SK-N-SH treated with all-trans-retinoic acid at 6 μM for 48 hours (cell line): ENCODE measurements at regions not wholly inside any gene's neighbourhood (a gene's known extent, or its start where the extent isn't known, plus 50 kb on each side); places are given as distances from the start of the nearest gene placed in this dataset.

Experiments
- ATAC-seq: fragments of 200-7000 bp; cut with Tn5 transposase; 3 replicates; pipeline ENCODE4 v1.9.1; 2020; ENCODE audit warnings: mild to moderate bottlenecking, moderate library complexity
- BACH2 ChIP-seq: fragments of 250-450 bp; sonication (Bioruptor Pico); IDR thresholded peaks from 2 replicates; pipeline ENCODE4 v1.9.0; 2021; ENCODE audit warnings: mild to moderate bottlenecking, borderline replicate concordance
- CSDC2 ChIP-seq: fragments of 250-450 bp; sonication (Bioruptor Pico); IDR thresholded peaks from 2 replicates; pipeline ENCODE4 v1.5.0; 2020; ENCODE audit warnings: mild to moderate bottlenecking, moderate library complexity
- ESRRG ChIP-seq: fragments of 250-450 bp; sonication (Bioruptor Pico); IDR thresholded peaks from 2 replicates; pipeline ENCODE4 v1.6.1; 2021; ENCODE audit warnings: mild to moderate bottlenecking
- GLIS3 ChIP-seq: fragments of 250-450 bp; sonication (Bioruptor Pico); IDR thresholded peaks from 2 replicates; pipeline ENCODE4 v1.5.0; 2020; ENCODE audit warnings: mild to moderate bottlenecking, moderate library complexity
- PPARA ChIP-seq: fragments of 250-450 bp; sonication (Bioruptor Pico); IDR thresholded peaks from 2 replicates; pipeline ENCODE4 v1.5.0; 2020; ENCODE audit warnings: mild to moderate bottlenecking, borderline replicate concordance
- TCF4 ChIP-seq: fragments of 250-450 bp; sonication (Bioruptor Pico); IDR thresholded peaks from 2 replicates; pipeline ENCODE4 v1.8.0; 2021; ENCODE audit warnings: mild to moderate bottlenecking, moderate library complexity, borderline replicate concordance
- TOX ChIP-seq: fragments of 250-450 bp; sonication (Bioruptor Pico); IDR thresholded peaks from 2 replicates; pipeline ENCODE4 v1.8.0; 2021; ENCODE audit warnings: mild to moderate bottlenecking, moderate library complexity, borderline replicate concordance
- ZC3H10 ChIP-seq: fragments of 250-450 bp; sonication (Bioruptor Pico); IDR thresholded peaks from 2 replicates; pipeline ENCODE4 v1.5.1; 2021; ENCODE audit warnings: mild to moderate bottlenecking, moderate library complexity
- ZFP3 ChIP-seq: fragments of 250-450 bp; sonication (Bioruptor Pico); IDR thresholded peaks from 2 replicates; pipeline ENCODE4 v1.5.0; 2020; ENCODE audit warnings: mild to moderate bottlenecking, moderate library complexity
- ZFP30 ChIP-seq: fragments of 450-650 bp; formaldehyde crosslinking; IDR thresholded peaks from 2 replicates; pipeline ENCODE4 v1.5.0; 2022; ENCODE audit warnings: mild to moderate bottlenecking, moderate library complexity
- ZNF565 ChIP-seq: fragments of 450-650 bp; formaldehyde crosslinking; conservative IDR thresholded peaks from 2 replicates; pipeline ENCODE4 v1.5.0; 2020; ENCODE audit warnings: low read depth, mild to moderate bottlenecking, moderate library complexity
- ZNF70 ChIP-seq: fragments of 450-650 bp; formaldehyde crosslinking; IDR thresholded peaks from 2 replicates; pipeline ENCODE4 v1.5.0; 2020; ENCODE audit warnings: mild to moderate bottlenecking, moderate library complexity
- ZNF8 ChIP-seq: fragments of 450-650 bp; formaldehyde crosslinking; IDR thresholded peaks from 2 replicates; pipeline ENCODE4 v1.5.0; 2020; ENCODE audit warnings: mild to moderate bottlenecking, moderate library complexity
- TF ChIP-seq, protein P1 (sequence below): fragments of 250-450 bp; sonication (Bioruptor Pico); IDR thresholded peaks from 2 replicates; pipeline ENCODE4 v1.8.0; 2021; ENCODE audit warnings: low read depth, mild to moderate bottlenecking, moderate library complexity, borderline replicate concordance
- TF ChIP-seq, protein P2 (sequence below): fragments of 250-450 bp; sonication (Bioruptor Pico); IDR thresholded peaks from 2 replicates; pipeline ENCODE4 v1.5.0; 2020; ENCODE audit warnings: mild to moderate bottlenecking, moderate library complexity
- TF ChIP-seq, protein P3 (sequence below): fragments of 250-450 bp; sonication (Bioruptor Pico); IDR thresholded peaks from 2 replicates; pipeline ENCODE4 v1.5.1; 2021; ENCODE audit warnings: mild to moderate bottlenecking, moderate library complexity
- TF ChIP-seq, protein P4 (sequence below): fragments of 250-450 bp; sonication (Bioruptor Pico); IDR thresholded peaks from 2 replicates; pipeline ENCODE4 v1.8.0; 2020; ENCODE audit warnings: mild to moderate bottlenecking, moderate library complexity, borderline replicate concordance

DNA sequence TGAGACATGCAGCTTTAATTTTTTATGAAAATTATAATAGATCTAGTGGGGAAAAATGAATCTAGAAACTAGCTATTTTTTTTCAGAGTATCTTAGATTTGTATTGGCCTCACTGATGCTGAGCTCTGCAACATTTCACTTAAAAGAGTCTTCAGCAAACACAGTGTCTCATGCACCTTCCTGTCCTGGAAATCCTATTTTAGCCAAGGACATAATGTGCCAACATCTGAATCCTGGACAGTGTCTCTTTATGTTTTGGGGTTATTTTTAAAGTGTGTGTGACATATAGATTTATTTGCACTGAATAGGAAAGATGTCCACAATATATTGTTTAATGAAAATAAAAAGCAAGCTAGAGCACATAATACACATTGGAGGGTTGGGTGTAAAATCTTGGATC, 199.1 kb upstream of the FMN2 start:
- ATAC-seq, result peak; percentile 67
- peak; percentile 44; the same call in 1 of the 2 replicates for TF ChIP-seq TOX (CRISPR knock-in tag)
- TF ChIP-seq, protein P1, sequence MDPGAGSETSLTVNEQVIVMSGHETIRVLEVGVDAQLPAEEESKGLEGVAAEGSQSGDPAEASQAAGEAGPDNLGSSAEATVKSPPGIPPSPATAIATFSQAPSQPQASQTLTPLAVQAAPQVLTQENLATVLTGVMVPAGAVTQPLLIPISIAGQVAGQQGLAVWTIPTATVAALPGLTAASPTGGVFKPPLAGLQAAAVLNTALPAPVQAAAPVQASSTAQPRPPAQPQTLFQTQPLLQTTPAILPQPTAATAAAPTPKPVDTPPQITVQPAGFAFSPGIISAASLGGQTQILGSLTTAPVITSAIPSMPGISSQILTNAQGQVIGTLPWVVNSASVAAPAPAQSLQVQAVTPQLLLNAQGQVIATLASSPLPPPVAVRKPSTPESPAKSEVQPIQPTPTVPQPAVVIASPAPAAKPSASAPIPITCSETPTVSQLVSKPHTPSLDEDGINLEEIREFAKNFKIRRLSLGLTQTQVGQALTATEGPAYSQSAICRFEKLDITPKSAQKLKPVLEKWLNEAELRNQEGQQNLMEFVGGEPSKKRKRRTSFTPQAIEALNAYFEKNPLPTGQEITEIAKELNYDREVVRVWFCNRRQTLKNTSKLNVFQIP (CRISPR knock-in tag), result no peak

DNA sequence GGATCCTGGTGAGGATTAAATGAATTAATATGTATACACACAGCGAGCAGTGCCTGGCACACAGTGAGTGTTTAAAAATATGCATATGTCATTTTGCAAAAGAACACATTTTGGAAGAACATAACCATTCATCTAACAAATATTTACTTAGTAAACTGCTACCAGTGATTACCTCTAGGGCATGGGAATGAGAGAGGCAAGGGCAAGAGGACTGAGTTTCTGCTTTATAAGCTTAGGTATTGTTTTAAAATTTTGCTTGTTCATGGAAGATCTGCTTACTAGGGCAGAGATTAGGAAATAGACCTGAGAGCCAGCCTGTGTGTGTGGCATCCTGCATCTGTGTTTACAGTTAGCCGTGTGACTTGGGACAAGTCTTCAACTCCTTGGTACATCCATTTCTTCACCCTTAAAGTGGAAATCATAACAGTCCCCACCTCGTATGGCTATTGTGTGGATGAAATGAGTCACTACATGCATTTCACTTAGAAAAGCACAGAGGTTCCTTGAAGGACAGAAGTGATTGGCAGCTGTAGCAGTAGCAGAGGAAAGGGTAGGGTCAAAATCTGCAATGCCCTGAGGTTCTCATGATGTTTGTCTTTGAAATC, 198.5 kb upstream of the FMN2 start:
- ATAC-seq, result peak; percentile 13
- no peak for TF ChIP-seq ZNF8 (CRISPR knock-in tag)
- TF ChIP-seq ESRRG, result no peak
- TF ChIP-seq, protein P1 (CRISPR knock-in tag), result no peak
- TF ChIP-seq GLIS3 (CRISPR knock-in tag), result no peak
- TF ChIP-seq BACH2 (CRISPR knock-in tag), result no peak
- TF ChIP-seq TOX (CRISPR knock-in tag), result no peak
- TF ChIP-seq, protein P2, sequence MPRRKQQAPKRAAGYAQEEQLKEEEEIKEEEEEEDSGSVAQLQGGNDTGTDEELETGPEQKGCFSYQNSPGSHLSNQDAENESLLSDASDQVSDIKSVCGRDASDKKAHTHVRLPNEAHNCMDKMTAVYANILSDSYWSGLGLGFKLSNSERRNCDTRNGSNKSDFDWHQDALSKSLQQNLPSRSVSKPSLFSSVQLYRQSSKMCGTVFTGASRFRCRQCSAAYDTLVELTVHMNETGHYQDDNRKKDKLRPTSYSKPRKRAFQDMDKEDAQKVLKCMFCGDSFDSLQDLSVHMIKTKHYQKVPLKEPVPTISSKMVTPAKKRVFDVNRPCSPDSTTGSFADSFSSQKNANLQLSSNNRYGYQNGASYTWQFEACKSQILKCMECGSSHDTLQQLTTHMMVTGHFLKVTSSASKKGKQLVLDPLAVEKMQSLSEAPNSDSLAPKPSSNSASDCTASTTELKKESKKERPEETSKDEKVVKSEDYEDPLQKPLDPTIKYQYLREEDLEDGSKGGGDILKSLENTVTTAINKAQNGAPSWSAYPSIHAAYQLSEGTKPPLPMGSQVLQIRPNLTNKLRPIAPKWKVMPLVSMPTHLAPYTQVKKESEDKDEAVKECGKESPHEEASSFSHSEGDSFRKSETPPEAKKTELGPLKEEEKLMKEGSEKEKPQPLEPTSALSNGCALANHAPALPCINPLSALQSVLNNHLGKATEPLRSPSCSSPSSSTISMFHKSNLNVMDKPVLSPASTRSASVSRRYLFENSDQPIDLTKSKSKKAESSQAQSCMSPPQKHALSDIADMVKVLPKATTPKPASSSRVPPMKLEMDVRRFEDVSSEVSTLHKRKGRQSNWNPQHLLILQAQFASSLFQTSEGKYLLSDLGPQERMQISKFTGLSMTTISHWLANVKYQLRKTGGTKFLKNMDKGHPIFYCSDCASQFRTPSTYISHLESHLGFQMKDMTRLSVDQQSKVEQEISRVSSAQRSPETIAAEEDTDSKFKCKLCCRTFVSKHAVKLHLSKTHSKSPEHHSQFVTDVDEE (CRISPR knock-in tag), result no peak
- no peak for TF ChIP-seq CSDC2 (CRISPR knock-in tag)
- TF ChIP-seq, all 23 proteins: peak for 0

DNA sequence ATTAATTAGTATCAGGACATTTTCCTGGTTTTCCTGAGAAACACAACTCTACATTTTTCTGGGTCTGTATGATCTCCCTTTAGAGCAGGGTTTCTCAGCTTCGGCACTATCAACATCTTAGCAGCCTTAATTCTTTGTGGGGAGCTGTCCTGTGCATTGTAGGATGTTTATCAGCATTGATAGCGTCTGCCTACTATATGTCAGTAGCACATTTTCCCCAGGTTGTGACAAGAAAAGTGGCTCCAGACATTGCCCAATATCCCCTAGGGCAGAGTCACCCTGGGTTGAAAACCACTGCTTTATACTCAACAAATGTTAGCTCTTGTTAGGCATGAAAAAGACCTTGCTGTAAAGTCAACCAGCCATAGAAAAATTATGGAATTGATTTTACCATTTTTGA, 195.1 kb upstream of the FMN2 start:
- TF ChIP-seq, protein P3, sequence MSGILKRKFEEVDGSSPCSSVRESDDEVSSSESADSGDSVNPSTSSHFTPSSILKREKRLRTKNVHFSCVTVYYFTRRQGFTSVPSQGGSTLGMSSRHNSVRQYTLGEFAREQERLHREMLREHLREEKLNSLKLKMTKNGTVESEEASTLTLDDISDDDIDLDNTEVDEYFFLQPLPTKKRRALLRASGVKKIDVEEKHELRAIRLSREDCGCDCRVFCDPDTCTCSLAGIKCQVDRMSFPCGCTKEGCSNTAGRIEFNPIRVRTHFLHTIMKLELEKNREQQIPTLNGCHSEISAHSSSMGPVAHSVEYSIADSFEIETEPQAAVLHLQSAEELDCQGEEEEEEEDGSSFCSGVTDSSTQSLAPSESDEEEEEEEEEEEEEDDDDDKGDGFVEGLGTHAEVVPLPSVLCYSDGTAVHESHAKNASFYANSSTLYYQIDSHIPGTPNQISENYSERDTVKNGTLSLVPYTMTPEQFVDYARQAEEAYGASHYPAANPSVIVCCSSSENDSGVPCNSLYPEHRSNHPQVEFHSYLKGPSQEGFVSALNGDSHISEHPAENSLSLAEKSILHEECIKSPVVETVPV (CRISPR knock-in tag), result no peak
- TF ChIP-seq, protein P2 (CRISPR knock-in tag), result no peak
- no peak for ATAC-seq

DNA sequence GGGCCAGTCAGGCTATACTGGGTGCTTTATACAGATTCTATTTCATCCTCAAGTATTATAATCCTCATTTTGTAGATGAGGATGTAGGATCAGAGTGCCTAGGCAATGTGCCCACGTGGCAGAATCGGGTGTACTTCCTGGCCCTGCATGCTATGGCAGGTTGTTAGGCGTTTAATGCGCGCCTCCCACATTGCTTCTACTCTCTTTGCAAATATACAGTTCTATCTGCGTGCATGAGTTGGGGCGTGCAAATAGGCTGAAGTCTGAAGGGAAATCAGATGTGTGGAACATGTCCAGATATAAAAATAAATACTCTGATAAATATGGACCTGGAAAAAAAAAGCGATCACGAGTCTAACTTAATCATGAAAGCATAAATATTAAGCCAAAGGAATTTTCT, 194.7 kb upstream of the FMN2 start:
- no peak for TF ChIP-seq ZNF70 (CRISPR knock-in tag)
- TF ChIP-seq ESRRG, result no peak
- TF ChIP-seq ZFP3 (CRISPR knock-in tag), result no peak
- no peak for TF ChIP-seq ZNF565 (CRISPR knock-in tag)
- TF ChIP-seq ZFP30, result no peak
- ATAC-seq, result no peak

DNA sequence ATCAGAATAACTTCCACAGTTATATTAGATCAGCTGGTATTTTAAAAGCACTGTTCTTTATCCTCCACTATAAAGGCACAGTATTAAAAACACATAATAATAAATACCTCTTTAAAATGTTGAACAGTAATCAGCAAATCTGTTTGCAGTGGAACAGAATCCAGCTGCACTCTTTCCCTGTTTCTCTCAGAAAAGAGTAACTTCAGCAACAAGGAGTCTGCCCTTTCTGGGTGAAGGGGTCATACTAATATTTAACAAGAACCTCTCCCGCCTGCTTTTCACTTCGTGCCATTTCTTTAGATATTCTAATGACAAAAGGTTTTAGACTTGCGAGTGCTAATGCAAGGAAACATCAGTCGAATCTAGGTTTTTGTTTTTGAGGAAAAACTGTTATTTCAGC, 194.2 kb upstream of the FMN2 start:
- no peak for ATAC-seq
- TF ChIP-seq ZNF8 (CRISPR knock-in tag), result no peak
- no peak for TF ChIP-seq GLIS3 (CRISPR knock-in tag)
- no peak for TF ChIP-seq TCF4 (CRISPR knock-in tag)
- no peak for TF ChIP-seq ZFP3 (CRISPR knock-in tag)
- TF ChIP-seq, protein P4, sequence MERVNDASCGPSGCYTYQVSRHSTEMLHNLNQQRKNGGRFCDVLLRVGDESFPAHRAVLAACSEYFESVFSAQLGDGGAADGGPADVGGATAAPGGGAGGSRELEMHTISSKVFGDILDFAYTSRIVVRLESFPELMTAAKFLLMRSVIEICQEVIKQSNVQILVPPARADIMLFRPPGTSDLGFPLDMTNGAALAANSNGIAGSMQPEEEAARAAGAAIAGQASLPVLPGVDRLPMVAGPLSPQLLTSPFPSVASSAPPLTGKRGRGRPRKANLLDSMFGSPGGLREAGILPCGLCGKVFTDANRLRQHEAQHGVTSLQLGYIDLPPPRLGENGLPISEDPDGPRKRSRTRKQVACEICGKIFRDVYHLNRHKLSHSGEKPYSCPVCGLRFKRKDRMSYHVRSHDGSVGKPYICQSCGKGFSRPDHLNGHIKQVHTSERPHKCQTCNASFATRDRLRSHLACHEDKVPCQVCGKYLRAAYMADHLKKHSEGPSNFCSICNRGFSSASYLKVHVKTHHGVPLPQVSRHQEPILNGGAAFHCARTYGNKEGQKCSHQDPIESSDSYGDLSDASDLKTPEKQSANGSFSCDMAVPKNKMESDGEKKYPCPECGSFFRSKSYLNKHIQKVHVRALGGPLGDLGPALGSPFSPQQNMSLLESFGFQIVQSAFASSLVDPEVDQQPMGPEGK, result no peak
- TF ChIP-seq ZFP30, result no peak
- no peak for TF ChIP-seq PPARA
- TF ChIP-seq, protein P3 (CRISPR knock-in tag), result no peak
- TF ChIP-seq, protein P1 (CRISPR knock-in tag), result no peak
- no peak for TF ChIP-seq ZC3H10 (CRISPR knock-in tag)
